ENCODE measurements at regions not wholly inside any gene's neighbourhood (a gene's known extent, or its start where the extent isn't known, plus 50 kb on each side); places are given as distances from the start of the nearest gene placed in this dataset.

- no peaks in the 10 kb centered on the region for H3K79me2 ChIP-seq (ENCODE audit: low read length)
- no peak overlapping the region for H3K4me2 ChIP-seq (ENCODE audit: low read length)
- no peaks in the 10 kb centered on the region for H3K27me3 ChIP-seq (ENCODE audit: low read depth, low read length)
- H3K9me3 ChIP-seq (ENCODE audit: insufficient read depth, low read length), result no peaks in the 10 kb centered on the region; the same call in 1 of the 2 replicates
- H3K9ac ChIP-seq (ENCODE audit: low read length), result no peak overlapping the region
- H3K4me1 ChIP-seq (ENCODE audit: low read length), result peaks cover 12% of the 10 kb centered on the region
- H3K27ac ChIP-seq (ENCODE audit: low read length), result no peak overlapping the region
- H2AFZ ChIP-seq (ENCODE audit: low read depth, low read length), result peak overlapping the region; percentile 52; the same call in 1 of the 2 replicates
- TF ChIP-seq EZH2phosphoT487 (IDR thresholded peaks at IDR 0.05; ENCODE audit: low read depth), result no peak
- TF ChIP-seq CTCF (IDR thresholded peaks at IDR 0.05; ENCODE audit: low read depth, low read length), result no peak
- H3K36me3 ChIP-seq (replicated peaks; ENCODE audit: low read depth, low read length), result no peaks in the 10 kb centered on the region
- H4K20me1 ChIP-seq (ENCODE audit: insufficient read depth, low read length), result no peaks in the 10 kb centered on the region
- H3K4me3 ChIP-seq (ENCODE audit: low read length), result no peak overlapping the region
Measured at GRCh38 chr2:196233805-196234475, 62.6 kb upstream of the STK17B start.

- Histone ChIP-seq H3K36me3 (replicated peaks; ENCODE audit: low read depth, low read length) (no peaks in the 10 kb centered on the region), H3K4me2 (ENCODE audit: low read length) (no peak overlapping the region), H2AFZ (ENCODE audit: low read depth, low read length) (no peak overlapping the region), H4K20me1 (ENCODE audit: insufficient read depth, low read length) (no peaks in the 10 kb centered on the region), H3K4me3 (ENCODE audit: low read length) (no peak overlapping the region), H3K9me3 (ENCODE audit: insufficient read depth, low read length) (no peaks in the 10 kb centered on the region; the same call in 1 of the 2 replicates), H3K27me3 (ENCODE audit: low read depth, low read length) (no peaks in the 10 kb centered on the region), H3K27ac (ENCODE audit: low read length) (no peak overlapping the region), H3K4me1 (ENCODE audit: low read length) (peaks cover 15% of the 10 kb centered on the region), H3K9ac (ENCODE audit: low read length) (no peak overlapping the region), H3K79me2 (ENCODE audit: low read length) (no peaks in the 10 kb centered on the region)
- no peak for TF ChIP-seq EZH2phosphoT487 (IDR thresholded peaks at IDR 0.05; ENCODE audit: low read depth)
- TF ChIP-seq CTCF (IDR thresholded peaks at IDR 0.05; ENCODE audit: low read depth, low read length), result no peak
Measured at GRCh38 chr2:196234672-196235071, 63.3 kb upstream of the STK17B start.

GRCh38 chr2:196238836-196239380, 67.5 kb upstream of the STK17B start:
- H3K9me3 ChIP-seq (ENCODE audit: insufficient read depth, low read length), result no peaks in the 10 kb centered on the region; the same call in 1 of the 2 replicates
- H3K4me3 ChIP-seq (ENCODE audit: low read length), result no peak overlapping the region
- H3K79me2 ChIP-seq (ENCODE audit: low read length), result no peaks in the 10 kb centered on the region
- no peak overlapping the region for H3K9ac ChIP-seq (ENCODE audit: low read length)
- H3K4me2 ChIP-seq (ENCODE audit: low read length), result no peak overlapping the region
- TF ChIP-seq CTCF (IDR thresholded peaks at IDR 0.05; ENCODE audit: low read depth, low read length), result no peak
- TF ChIP-seq EZH2phosphoT487 (IDR thresholded peaks at IDR 0.05; ENCODE audit: low read depth), result no peak
- no peaks in the 10 kb centered on the region for H3K36me3 ChIP-seq (replicated peaks; ENCODE audit: low read depth, low read length)
- no peak overlapping the region for H3K27ac ChIP-seq (ENCODE audit: low read length)
- H4K20me1 ChIP-seq (ENCODE audit: insufficient read depth, low read length), result no peaks in the 10 kb centered on the region
- no peak overlapping the region for H2AFZ ChIP-seq (ENCODE audit: low read depth, low read length)
- H3K4me1 ChIP-seq (ENCODE audit: low read length), result peaks cover 37% of the 10 kb centered on the region
- H3K27me3 ChIP-seq (ENCODE audit: low read depth, low read length), result no peaks in the 10 kb centered on the region

- Histone ChIP-seq H3K4me3 (ENCODE audit: low read length) (no peak overlapping the region; the same call in 1 of the 2 replicates), H3K4me1 (ENCODE audit: low read length) (peaks cover 36% of the 10 kb centered on the region), H2AFZ (ENCODE audit: low read depth, low read length) (peak overlapping the region; percentile 48), H3K9ac (ENCODE audit: low read length) (peak overlapping the region; percentile 15; the same call in 1 of the 2 replicates), H3K27ac (ENCODE audit: low read length) (peak overlapping the region; percentile 41), H3K36me3 (replicated peaks; ENCODE audit: low read depth, low read length) (no peaks in the 10 kb centered on the region), H3K9me3 (ENCODE audit: insufficient read depth, low read length) (no peaks in the 10 kb centered on the region), H3K27me3 (ENCODE audit: low read depth, low read length) (no peaks in the 10 kb centered on the region), H3K79me2 (ENCODE audit: low read length) (no peaks in the 10 kb centered on the region), H4K20me1 (ENCODE audit: insufficient read depth, low read length) (no peaks in the 10 kb centered on the region), H3K4me2 (ENCODE audit: low read length) (peak overlapping the region; percentile 30)
- no peak for TF ChIP-seq EZH2phosphoT487 (IDR thresholded peaks at IDR 0.05; ENCODE audit: low read depth)
Measured at GRCh38 chr2:196239622-196240587, 68.5 kb upstream of the STK17B start.

Data from OCI-LY3 (cell line).